ENCODE measurements at regions not wholly inside any gene's neighbourhood (a gene's known extent, or its start where the extent isn't known, plus 50 kb on each side); places are given as distances from the start of the nearest gene placed in this dataset.
"Not testable (repeated sequence)": the region's sequence is repeated elsewhere in the genome, so short reads cannot be mapped to it uniquely, and the experiment has no call there.

- DNase-seq (ENCODE audit: low spot score): no peak
Measured at GRCh38 chr5:135776457-135776856, 58.0 kb upstream of the SLC25A48 start.

- DNase-seq (ENCODE audit: low spot score): no peak
Measured at GRCh38 chr5:135761746-135762145, 72.7 kb upstream of the SLC25A48 start.

DNA sequence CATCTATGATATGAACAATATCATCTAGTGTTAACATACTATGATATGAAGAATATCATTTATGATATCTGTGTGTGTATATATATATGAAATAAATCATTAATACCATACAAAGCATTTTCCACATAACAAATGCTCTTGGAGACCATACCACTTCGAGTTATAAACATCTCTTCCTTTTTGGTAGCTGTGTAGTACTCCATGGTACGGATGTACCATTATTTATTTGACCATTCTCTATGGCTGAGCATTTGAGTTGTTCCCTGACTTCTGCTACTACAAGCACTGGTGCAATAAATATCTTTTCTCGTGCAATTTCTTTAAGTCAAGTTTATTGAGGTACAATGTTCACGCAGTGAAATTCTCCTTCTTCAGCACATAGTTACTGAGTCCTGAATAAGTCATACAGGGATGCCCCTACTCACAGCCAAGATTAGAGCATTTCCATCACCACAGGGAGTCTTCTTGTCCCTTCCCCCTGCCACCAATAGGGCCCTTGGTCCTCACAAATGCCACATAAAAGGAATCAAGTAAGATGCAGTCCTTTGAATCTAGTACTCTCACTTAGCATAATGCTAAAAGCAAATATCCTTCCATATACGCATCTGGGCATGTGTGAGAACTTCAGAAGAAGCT is 75.2 kb upstream of the SLC25A48 start:
- DNase-seq (ENCODE audit: low spot score): no peak

GRCh38 chr5:135753990-135754389 is 80.5 kb upstream of the SLC25A48 start:
- no peak for DNase-seq (ENCODE audit: low spot score)

DNA sequence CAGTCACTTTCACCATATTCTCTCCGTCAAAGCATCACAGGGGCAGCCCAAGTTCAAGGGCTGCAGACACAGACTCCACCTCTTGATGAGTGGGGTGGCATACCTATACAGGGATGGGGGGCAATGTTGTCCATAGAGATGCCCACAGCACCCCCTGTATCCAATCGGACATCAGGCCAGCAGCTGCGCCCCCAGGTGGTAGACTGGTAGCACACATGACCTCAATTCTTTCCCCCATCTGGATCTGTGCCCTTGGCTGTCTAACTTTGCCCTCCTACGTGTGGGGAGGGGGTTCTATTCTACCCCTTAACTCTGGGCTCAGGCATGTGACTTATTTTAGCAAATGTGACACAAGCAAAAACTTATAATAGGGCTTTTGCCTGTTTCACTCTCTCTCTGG is 84.0 kb upstream of the SLC25A48 start:
- DNase-seq (ENCODE audit: low spot score): no peak

- no peak for DNase-seq (ENCODE audit: low spot score)
Measured at GRCh38 chr5:135747824-135748223, 86.6 kb upstream of the SLC25A48 start.

- DNase-seq (ENCODE audit: low spot score): no peak
Measured at GRCh38 chr5:135745897-135746500, 88.5 kb upstream of the SLC25A48 start.

DNA sequence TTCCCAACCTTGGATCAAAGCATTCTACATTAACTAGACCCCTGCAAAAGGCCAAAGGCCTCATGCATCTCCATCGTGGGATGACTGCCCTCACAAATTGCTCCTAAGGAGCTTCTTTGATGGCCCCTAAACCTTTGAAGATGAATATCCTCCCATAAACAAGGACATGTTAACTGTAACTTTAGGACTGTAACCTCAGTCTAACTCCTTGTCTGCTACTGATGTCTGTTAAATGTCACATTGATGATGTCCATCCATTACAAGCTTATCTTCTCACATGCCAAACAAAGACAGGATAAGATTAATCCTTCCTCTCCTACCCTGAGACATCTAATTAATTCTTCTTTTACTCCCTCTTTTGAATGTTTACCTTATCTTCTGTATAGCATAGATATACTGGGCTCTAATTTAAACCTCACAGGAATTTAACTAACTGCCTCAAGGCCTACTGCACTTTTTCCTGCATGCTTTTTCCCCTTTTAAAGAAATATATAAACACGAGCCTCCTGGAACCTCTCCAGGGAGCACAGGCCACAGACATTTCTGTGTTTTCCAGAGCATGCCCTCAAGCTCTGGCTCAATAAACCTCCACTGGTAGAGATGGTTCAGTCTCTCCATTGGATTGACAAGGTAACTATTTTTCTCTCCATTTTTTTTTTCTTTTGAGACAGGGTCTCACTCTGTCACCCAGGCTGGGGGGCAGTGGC is 90.6 kb upstream of the SLC25A48 start:
- DNase-seq (ENCODE audit: low spot score): no peak

GRCh38 chr5:135743181-135743580 is 91.3 kb upstream of the SLC25A48 start:
- DNase-seq (ENCODE audit: low spot score): no peak

DNA sequence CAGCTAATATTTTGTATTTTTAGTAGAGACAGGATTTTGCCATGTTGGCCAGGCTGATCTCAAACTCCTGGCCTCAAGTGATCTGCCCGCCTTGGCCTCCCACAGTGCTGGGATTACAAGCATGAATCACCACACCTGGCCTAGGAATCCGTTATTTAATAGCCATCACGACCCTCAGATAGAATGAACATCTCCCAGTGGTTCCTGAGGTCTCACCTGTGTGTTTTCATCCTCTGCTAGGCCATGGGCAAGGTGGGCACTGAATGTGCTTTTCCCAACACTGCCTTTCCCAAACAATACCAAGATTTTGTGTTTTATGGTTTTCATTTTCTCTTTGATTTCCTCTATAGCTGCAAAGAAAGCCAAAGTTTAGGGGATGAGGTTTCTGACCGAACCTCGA is 92.2 kb upstream of the SLC25A48 start:
- not testable (repeated sequence) for DNase-seq (ENCODE audit: low spot score)

DNA sequence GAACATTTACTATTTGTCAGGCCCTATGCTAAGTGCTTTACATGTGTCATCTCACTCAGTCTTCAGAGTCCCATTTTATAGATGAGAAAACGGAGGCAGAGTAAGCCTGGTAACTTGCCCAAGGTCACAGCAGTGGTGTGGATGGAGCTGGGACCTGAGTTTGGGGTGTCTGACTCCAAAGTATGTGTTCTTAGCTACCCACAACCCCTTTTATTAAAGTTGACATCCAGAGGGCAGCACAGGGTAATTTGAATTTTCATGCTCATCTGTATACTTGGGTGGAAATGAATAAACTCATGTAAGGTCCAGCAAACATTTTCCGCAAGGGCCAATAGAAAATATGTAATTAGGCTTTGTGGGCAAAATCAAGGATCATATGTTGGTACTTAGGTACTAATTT is 93.4 kb upstream of the SLC25A48 start:
- no peak for DNase-seq (ENCODE audit: low spot score)

- no peak for DNase-seq (ENCODE audit: low spot score)
Measured at GRCh38 chr5:135740475-135740874, 94.0 kb upstream of the SLC25A48 start.

DNA sequence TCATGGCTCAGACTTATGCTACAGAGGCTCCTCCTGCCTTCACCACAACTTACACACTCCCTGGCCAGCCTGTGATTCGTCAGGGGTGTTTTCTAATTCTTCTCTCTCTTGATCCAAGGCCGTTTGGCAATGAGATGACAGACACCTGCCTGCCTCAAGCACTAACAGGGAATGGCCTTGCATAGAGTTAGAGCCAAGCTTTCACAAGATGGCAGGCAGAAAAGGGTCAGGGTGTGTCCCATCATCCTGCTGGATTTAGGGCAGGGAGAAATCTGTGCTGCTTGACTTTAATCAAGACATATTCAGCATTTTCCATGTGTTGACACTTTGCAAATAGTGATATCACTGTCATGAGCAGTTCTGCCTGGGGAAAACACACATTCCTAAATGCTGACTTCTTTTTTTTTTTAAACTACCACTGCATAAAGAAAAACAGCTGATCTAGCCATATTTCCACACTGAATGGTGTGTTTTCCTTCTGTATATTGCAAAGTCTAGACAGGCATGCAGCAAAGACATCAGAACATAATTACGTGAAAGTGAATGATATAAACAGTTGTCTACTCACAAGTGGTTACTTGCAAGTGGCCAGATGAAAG is 95.0 kb upstream of the SLC25A48 start:
- no peak for DNase-seq (ENCODE audit: low spot score)

GRCh38 chr5:135738564-135738875 is 95.9 kb upstream of the SLC25A48 start:
- DNase-seq (ENCODE audit: low spot score): no peak

- no peak for DNase-seq (ENCODE audit: low spot score)
Measured at GRCh38 chr5:135737701-135738563, 96.5 kb upstream of the SLC25A48 start.

DNA sequence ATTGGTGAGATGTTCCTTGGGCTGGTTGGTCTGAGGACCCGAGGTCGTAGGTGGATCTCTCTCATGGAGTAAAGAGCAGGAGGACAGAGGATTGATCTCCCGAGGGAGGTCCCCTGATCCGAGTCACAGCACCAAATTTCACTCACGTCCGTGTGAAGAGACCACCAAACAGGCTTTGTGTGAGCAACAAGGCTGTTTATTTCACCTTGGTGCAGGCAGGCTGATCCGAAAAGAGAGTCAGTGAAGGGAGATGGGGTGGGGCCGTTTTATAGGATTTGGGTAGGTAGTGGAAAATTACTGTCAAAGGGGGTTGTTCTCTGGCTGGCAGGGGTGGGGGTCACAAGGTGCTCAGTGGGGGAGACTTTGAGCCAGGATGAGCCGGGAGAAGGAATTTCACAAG is 97.5 kb upstream of the SLC25A48 start:
- not testable (repeated sequence) for DNase-seq (ENCODE audit: low spot score)

- DNase-seq (ENCODE audit: low spot score): no peak
Measured at GRCh38 chr5:135735831-135736230, 98.6 kb upstream of the SLC25A48 start.

DNA sequence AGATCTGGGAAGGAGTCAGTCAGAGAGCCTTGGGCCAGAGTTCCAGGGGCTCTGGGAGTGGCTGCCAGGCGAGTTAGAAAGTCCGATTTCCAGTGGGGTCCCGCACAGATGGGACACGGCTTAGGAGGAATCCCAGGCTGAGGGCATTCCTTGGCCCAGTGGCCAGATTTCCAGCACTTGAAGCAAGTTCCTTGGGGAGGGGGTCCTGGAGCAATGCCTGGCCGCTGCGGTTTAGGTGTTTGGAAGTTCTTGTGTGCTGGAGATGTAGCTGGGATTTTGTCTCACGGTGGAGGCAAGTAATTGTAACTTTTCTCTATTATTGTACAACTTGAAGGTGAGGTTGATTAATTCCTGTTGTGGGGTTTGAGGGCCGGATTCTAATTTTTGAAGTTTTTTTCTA is 99.5 kb upstream of the SLC25A48 start:
- DNase-seq (ENCODE audit: low spot score): not testable (repeated sequence)

- not testable (repeated sequence) for DNase-seq (ENCODE audit: low spot score)
Measured at GRCh38 chr5:135731034-135731433, 103.4 kb upstream of the SLC25A48 start.

GRCh38 chr5:135730161-135730560 is 104.3 kb upstream of the SLC25A48 start:
- not testable (repeated sequence) for DNase-seq (ENCODE audit: low spot score)

- no peak for DNase-seq (ENCODE audit: low spot score)
Measured at GRCh38 chr5:135729321-135729786, 105.1 kb upstream of the SLC25A48 start.

DNA sequence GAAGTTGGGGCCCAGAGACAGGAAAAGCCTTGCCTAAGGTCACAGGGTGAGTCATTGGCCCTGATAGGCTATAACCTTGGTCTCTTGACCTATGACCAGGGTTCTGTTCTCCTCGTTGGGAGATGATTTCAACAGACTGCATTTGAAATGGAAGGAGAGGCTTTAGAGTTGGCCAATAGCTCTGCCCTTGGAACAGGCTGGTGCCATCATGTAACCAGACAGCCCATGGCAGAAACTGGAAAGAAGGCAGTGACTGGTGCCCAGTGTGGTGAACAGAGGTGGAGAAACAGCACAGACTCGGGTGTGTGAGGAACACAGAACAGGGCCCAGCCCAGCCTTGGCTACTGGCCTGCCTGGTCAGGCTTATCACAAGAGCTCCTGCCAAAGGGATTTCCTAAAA is 109.8 kb upstream of the SLC25A48 start:
- no peak for DNase-seq (ENCODE audit: low spot score)

All from HuH-7 (cell line).